ENCODE measurements at regions not wholly inside any gene's neighbourhood (a gene's known extent, or its start where the extent isn't known, plus 50 kb on each side); places are given as distances from the start of the nearest gene placed in this dataset.

DNA sequence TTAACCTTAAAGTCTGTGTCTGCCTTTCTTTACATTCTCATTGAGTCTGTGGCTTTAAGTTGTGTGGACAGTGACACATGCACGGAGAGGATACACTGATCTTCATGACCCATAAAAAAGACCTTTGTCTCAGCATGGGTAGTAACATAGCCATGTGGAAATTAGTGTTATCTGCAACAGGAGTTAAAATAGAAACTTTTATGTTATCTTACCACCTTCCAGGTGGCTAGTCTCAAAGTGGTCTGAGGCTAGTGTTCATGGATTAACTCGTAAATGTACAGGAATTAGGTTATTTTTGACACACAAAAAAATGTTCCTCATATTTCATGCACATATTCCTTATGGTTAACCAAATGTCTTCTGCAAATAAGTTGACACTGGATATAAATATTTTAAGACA lies 607.0 kb downstream of the ISL1 start:
- Histone ChIP-seq H3K27ac (no peak overlapping the region), H3K4me1 (no peaks in the 10 kb centered on the region), H3K9me3 (no peaks in the 10 kb centered on the region), H3K36me3 (no peaks in the 10 kb centered on the region), H3K27me3 (no peaks in the 10 kb centered on the region), H3K4me3 (no peak overlapping the region)
- TF ChIP-seq, protein P1, sequence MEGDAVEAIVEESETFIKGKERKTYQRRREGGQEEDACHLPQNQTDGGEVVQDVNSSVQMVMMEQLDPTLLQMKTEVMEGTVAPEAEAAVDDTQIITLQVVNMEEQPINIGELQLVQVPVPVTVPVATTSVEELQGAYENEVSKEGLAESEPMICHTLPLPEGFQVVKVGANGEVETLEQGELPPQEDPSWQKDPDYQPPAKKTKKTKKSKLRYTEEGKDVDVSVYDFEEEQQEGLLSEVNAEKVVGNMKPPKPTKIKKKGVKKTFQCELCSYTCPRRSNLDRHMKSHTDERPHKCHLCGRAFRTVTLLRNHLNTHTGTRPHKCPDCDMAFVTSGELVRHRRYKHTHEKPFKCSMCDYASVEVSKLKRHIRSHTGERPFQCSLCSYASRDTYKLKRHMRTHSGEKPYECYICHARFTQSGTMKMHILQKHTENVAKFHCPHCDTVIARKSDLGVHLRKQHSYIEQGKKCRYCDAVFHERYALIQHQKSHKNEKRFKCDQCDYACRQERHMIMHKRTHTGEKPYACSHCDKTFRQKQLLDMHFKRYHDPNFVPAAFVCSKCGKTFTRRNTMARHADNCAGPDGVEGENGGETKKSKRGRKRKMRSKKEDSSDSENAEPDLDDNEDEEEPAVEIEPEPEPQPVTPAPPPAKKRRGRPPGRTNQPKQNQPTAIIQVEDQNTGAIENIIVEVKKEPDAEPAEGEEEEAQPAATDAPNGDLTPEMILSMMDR (IDR thresholded peaks at IDR 0.05) = no peak
- no peak for DNase-seq (ENCODE audit: low spot score)

DNA sequence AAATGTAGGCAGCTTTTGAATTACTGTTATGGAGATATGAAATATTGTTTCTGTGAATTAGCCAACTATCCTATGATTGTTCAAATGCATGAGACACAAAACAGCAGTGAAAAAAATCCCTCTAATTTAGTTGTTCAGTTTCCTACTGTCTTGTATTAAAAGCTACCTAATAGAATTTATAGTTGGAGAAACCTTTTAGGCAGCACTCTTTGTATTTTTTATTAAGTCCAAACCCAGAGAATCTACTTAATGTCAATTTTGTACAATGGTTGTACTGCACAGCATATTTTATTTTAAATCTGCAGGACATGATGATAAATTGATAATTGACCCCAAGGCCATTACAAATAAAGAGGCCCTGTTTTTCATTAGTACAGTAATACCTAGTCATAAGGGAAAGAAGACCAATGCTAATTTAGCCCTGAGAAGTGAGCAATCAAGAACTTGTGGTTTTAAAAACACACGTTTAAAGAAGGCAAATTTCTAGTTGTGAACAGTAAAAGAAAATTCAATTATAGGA lies 607.5 kb downstream of the ISL1 start:
- H3K9me3 ChIP-seq = no peaks in the 10 kb centered on the region
- DNase-seq (ENCODE audit: low spot score) = no peak
- H3K27me3 ChIP-seq = no peaks in the 10 kb centered on the region
- TF ChIP-seq, protein P1 (IDR thresholded peaks at IDR 0.05) = no peak
- H3K36me3 ChIP-seq = no peaks in the 10 kb centered on the region
- no peak overlapping the region for H3K27ac ChIP-seq
- H3K4me1 ChIP-seq = no peaks in the 10 kb centered on the region
- H3K4me3 ChIP-seq = no peak overlapping the region

DNA sequence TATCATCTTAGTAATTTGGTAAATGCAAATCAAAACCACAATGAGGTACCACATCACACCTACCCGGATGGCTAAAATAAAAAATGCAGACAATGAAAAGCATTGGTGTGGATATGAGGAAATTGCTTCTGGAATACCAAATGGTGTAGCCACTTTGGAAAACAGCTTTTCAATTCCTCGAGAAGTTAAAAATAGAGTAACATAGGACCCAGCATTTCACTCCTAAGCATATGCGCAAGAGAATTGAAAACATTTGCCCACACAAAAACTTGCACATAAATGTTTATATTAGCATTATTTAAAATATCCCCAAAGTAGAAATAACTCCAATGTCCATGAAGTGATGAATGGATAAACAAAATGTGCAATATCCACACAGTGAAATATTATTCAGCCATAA lies 608.7 kb downstream of the ISL1 start:
- Histone ChIP-seq H3K4me1 (no peaks in the 10 kb centered on the region), H3K9me3 (no peaks in the 10 kb centered on the region), H3K27me3 (no peaks in the 10 kb centered on the region), H3K4me3 (no peak overlapping the region), H3K36me3 (no peaks in the 10 kb centered on the region), H3K27ac (no peak overlapping the region)
- DNase-seq (ENCODE audit: low spot score) = no peak
- TF ChIP-seq, protein P1 (IDR thresholded peaks at IDR 0.05) = no peak

DNA sequence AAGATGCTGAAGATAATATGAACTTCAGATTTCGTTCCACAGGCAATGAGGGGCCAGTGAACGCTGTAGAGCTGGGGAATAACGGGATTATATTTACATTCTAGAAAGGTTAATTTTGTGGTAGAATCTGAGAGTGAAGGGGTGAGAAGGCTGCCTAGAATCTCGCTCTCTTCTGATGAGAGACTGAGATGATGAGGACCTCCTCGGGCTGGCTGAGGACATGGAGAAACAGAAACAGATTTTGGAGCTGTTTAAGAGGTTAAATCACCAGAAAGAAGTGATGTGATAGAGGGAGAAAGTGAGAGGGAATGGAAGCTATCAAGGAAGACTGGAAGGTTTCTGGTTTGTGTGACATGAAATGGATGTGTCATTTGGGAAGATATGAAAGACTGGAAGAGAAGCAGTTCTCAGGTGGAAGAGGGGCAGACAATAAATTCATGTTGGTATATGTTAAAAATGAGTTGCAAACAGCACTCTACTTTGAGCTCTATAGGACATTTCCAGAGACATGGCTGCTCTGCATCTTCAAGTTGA lies 612.6 kb downstream of the ISL1 start:
- H3K4me3 ChIP-seq = no peak overlapping the region
- no peaks in the 10 kb centered on the region for H3K9me3 ChIP-seq
- no peaks in the 10 kb centered on the region for H3K4me1 ChIP-seq
- no peak overlapping the region for H3K27ac ChIP-seq
- no peaks in the 10 kb centered on the region for H3K36me3 ChIP-seq
- TF ChIP-seq, protein P1 (IDR thresholded peaks at IDR 0.05) = no peak
- DNase-seq (ENCODE audit: low spot score) = no peak
- no peaks in the 10 kb centered on the region for H3K27me3 ChIP-seq

DNA sequence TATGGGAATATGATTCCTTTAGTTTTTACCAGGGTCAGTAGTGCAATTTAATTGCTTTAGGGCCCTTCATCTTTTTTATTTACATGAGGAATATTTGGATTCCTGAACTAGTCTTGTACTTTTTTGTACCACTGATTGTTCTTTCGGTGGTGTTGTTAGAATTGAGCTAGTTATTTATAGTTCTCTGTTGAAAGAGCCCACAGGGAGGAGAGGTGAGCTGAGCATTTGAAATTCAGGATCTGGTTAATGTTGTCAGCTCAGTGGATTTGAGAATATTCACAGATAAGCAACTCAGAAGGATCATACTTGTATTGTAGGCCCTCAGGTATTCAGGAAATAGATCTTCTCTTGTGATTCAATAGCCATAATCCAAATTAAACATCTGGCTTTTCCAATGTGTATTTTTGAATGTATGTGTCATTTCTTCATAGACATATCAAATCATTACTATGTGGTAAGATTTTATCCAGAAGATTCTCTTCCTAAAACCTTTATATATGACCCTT lies 613.2 kb downstream of the ISL1 start:
- Histone ChIP-seq H3K36me3 (no peaks in the 10 kb centered on the region), H3K27me3 (no peaks in the 10 kb centered on the region), H3K27ac (no peak overlapping the region), H3K9me3 (no peaks in the 10 kb centered on the region), H3K4me1 (no peaks in the 10 kb centered on the region), H3K4me3 (no peak overlapping the region)
- DNase-seq (ENCODE audit: low spot score) = no peak
- TF ChIP-seq, protein P1 (IDR thresholded peaks at IDR 0.05) = no peak

DNA sequence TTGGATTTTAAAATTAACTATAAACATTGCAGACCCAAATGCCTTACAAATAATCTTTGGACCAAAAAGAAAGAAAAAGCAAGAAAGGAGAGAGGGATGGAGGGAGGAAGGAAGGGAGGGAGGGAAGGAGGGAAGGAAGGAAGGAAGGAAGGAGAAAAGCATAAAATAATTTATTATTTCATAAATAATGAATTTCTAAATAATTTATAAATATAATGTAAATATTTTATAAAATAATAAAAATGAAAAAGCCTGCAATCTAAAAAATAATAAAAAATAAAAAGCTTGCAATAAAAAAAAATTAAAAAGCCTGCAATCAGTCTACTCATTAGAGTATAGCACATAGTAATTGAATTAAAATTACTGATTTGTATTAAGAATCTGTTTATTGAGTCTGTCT lies 614.3 kb downstream of the ISL1 start:
- no peaks in the 10 kb centered on the region for H3K36me3 ChIP-seq
- H3K4me1 ChIP-seq = no peaks in the 10 kb centered on the region
- H3K27ac ChIP-seq = no peak overlapping the region
- H3K4me3 ChIP-seq = no peak overlapping the region
- DNase-seq (ENCODE audit: low spot score) = no peak
- TF ChIP-seq, protein P1 (IDR thresholded peaks at IDR 0.05) = no peak
- H3K27me3 ChIP-seq = no peaks in the 10 kb centered on the region
- H3K9me3 ChIP-seq = no peaks in the 10 kb centered on the region
